SK-N-SH (cell line): ENCODE measurements at regions not wholly inside any gene's neighbourhood (a gene's known extent, or its start where the extent isn't known, plus 50 kb on each side); places are given as distances from the start of the nearest gene placed in this dataset.

Experiments used
- CTCF ChIA-PET: fragments of 300-600, 350-600 bp; formaldehyde crosslinking; extraction: SDS; loops from one replicate; lab custom pipeline; 2021; lab: Yijun Ruan, JAX
- POLR2A ChIA-PET: fragments of 350-600 bp; sonication (Branson Sonifier 250); formaldehyde crosslinking; extraction: SDS; loops from one replicate; lab custom pipeline; 2020; ENCODE audit warnings: antibody characterized with exemption, inconsistent platforms; lab: Yijun Ruan, JAX
- DNase-seq: peaks from one replicate; pipeline ENCODE4 v3.0.0; 2012
- H2AFZ ChIP-seq: fragments of 200-600 bp; sonication (generic); 2 replicates; pipeline ENCODE4 v1.8.1; 2016; ENCODE audit warnings: antibody characterized with exemption, mild to moderate bottlenecking, low read depth
- H3F3A ChIP-seq: fragments of 200-600 bp; sonication (generic); replicated peaks from 2 replicates; pipeline ENCODE3; 2016; ENCODE audit warnings: antibody characterized with exemption, mild to moderate bottlenecking; ENCODE audit not compliant: insufficient read depth
- H3K27ac ChIP-seq, 2 experiments: fragments of 200-500 bp in 1 of 2; fragments of 200-600 bp in 1 of 2; sonication (Bioruptor generic) in 1 of 2; sonication (generic), shearing (Covaris generic) in 1 of 2; 2 replicates each; pipeline versions ENCODE4 v1.5.1 to v1.6.1; 2014 to 2016; ENCODE audit warnings: low read depth in 2 of 2, inconsistent platforms in 1 of 2, low read length in 1 of 2, mild to moderate bottlenecking in 1 of 2, mixed read lengths in 1 of 2
- H3K27me3 ChIP-seq: fragments of 200-600 bp; sonication (generic), shearing (Covaris generic); 2 replicates; pipeline ENCODE4 v1.6.1; 2016; ENCODE audit warnings: mixed run types; ENCODE audit not compliant: insufficient read depth
- H3K36me3 ChIP-seq, 2 experiments: fragments of 200-500 bp in 1 of 2; fragments of 200-600 bp in 1 of 2; sonication (Bioruptor generic) in 1 of 2; sonication (generic) in 1 of 2; replicated peaks in 1 of 2; 2 replicates each; pipeline versions ENCODE3 to v1.5.1; 2014 to 2016; ENCODE audit warnings: low read length in 1 of 2, mild to moderate bottlenecking in 1 of 2; ENCODE audit not compliant: insufficient read depth in 2 of 2, control insufficient read depth in 1 of 2
- H3K4me1 ChIP-seq, 2 experiments: fragments of 200-500 bp in 1 of 2; fragments of 200-600 bp in 1 of 2; sonication (Bioruptor generic) in 1 of 2; sonication (generic), shearing (Covaris generic) in 1 of 2; 2 replicates each; pipeline versions ENCODE4 v1.5.1 to v1.6.1; 2014 to 2016; ENCODE audit warnings: low read depth in 1 of 2, low read length in 1 of 2, mixed run types in 1 of 2; ENCODE audit not compliant: insufficient read depth in 2 of 2, control insufficient read depth in 1 of 2
- H3K4me2 ChIP-seq: fragments of 200-600 bp; sonication (generic), shearing (Covaris generic); 2 replicates; pipeline ENCODE4 v1.6.1; 2017; ENCODE audit warnings: mixed run types
- H3K4me3 ChIP-seq, 2 experiments: fragments of 200-500 bp in 1 of 2; fragments of 200-600 bp in 1 of 2; sonication (Bioruptor generic) in 1 of 2; sonication (generic), shearing (Covaris generic) in 1 of 2; 2 replicates each; pipeline versions ENCODE4 v1.5.1 to v1.8.1; 2014 to 2016; ENCODE audit warnings: low read depth in 2 of 2, inconsistent platforms in 1 of 2, low read length in 1 of 2, mild to moderate bottlenecking in 1 of 2, mixed read lengths in 1 of 2, moderate library complexity in 1 of 2
- H3K79me2 ChIP-seq: fragments of 200-600 bp; sonication (generic); 2 replicates; pipeline ENCODE4 v1.8.1; 2017; ENCODE audit warnings: mild to moderate bottlenecking; ENCODE audit not compliant: insufficient read depth
- H3K9ac ChIP-seq: fragments of 200-600 bp; sonication (generic); 2 replicates; pipeline ENCODE4 v1.6.1; 2017; ENCODE audit warnings: mixed run types
- H3K9me2 ChIP-seq: fragments of 200-600 bp; sonication (generic); 2 replicates; pipeline ENCODE4 v1.6.1; 2017; ENCODE audit warnings: mixed run types
- H3K9me3 ChIP-seq: fragments of 200-600 bp; sonication (generic); 2 replicates; pipeline ENCODE4 v1.6.1; 2017; ENCODE audit warnings: mixed run types, mild to moderate bottlenecking, moderate library complexity
- H4K20me1 ChIP-seq: fragments of 200-600 bp; sonication (generic); 2 replicates; pipeline ENCODE4 v1.6.1; 2017; ENCODE audit warnings: mild to moderate bottlenecking, mixed run types; ENCODE audit not compliant: insufficient read depth
- EP300 ChIP-seq, 2 experiments: IDR thresholded peaks; 2 replicates each; pipeline versions ENCODE4 v1.4.0 to v1.6.1; 2012; ENCODE audit warnings: borderline replicate concordance in 1 of 2, low read depth in 1 of 2, low read length in 1 of 2
- EZH2phosphoT487 ChIP-seq: fragments of 200-600 bp; sonication (generic); IDR thresholded peaks from 2 replicates; pipeline ENCODE4 v1.6.1; 2017; ENCODE audit warnings: low read depth, mixed run types, mild to moderate bottlenecking, antibody characterized with exemption, moderate library complexity, borderline replicate concordance
- GABPA ChIP-seq: IDR thresholded peaks from 2 replicates; pipeline ENCODE4 v1.4.0; 2012; ENCODE audit warnings: low read depth, mild to moderate bottlenecking
- GATA2 ChIP-seq: sonication (generic); formaldehyde crosslinking; IDR thresholded peaks from 2 replicates; pipeline ENCODE4 v1.5.0; 2020; ENCODE audit warnings: mild to moderate bottlenecking, missing genetic modification reagents
- NFIC ChIP-seq: IDR thresholded peaks from 2 replicates; pipeline ENCODE4 v1.4.0; 2012; ENCODE audit warnings: borderline replicate concordance
- NRF1 ChIP-seq: IDR thresholded peaks from 2 replicates; pipeline ENCODE4 v1.6.1; 2012; ENCODE audit warnings: low read depth, mild to moderate bottlenecking, low read length
- POLR2AphosphoS5 ChIP-seq: IDR thresholded peaks from 2 replicates; pipeline ENCODE4 v1.6.1; 2012; ENCODE audit warnings: low read depth, low read length
- RAD21 ChIP-seq: IDR thresholded peaks from 2 replicates; pipeline ENCODE4 v1.6.1; 2012; ENCODE audit warnings: mild to moderate bottlenecking, low read length
- RFX5 ChIP-seq: IDR thresholded peaks from 2 replicates; pipeline ENCODE4 v1.6.1; 2012; ENCODE audit warnings: mild to moderate bottlenecking, improper control_type of control experiment, low read length
- SMC3 ChIP-seq: IDR thresholded peaks from 2 replicates; pipeline ENCODE4 v1.6.1; 2012; ENCODE audit warnings: low read depth, low read length, improper control_type of control experiment
- TAF1 ChIP-seq: IDR thresholded peaks from 2 replicates; pipeline ENCODE4 v1.6.1; 2012; ENCODE audit warnings: low read depth, mild to moderate bottlenecking, low read length, moderate library complexity, borderline replicate concordance
- TCF12 ChIP-seq: IDR thresholded peaks from 2 replicates; pipeline ENCODE4 v1.4.0; 2012
- TEAD4 ChIP-seq: IDR thresholded peaks from 2 replicates; pipeline ENCODE4 v1.4.0; 2012; ENCODE audit warnings: mild to moderate bottlenecking, borderline replicate concordance; ENCODE audit not compliant: insufficient read depth
- WGBS: methylation state at CpG from one replicate; pipeline ENCODE4 v1.1.6; 2017; ENCODE audit warnings: low lambda C conversion rate; 5-methylcytosine and 5-hydroxymethylcytosine counted together
- TF ChIP-seq, protein P1 (sequence below): IDR thresholded peaks from 2 replicates; pipeline ENCODE4 v1.4.0; 2012; ENCODE audit warnings: low read depth
- TF ChIP-seq, protein P2 (sequence below): IDR thresholded peaks from 2 replicates; pipeline ENCODE4; 2012
- TF ChIP-seq, protein P3 (sequence below): IDR thresholded peaks from 2 replicates; pipeline ENCODE4 v1.4.0; 2012; ENCODE audit warnings: low read depth, borderline replicate concordance
- TF ChIP-seq, protein P4 (sequence below): fragments of 150-350 bp; IDR thresholded peaks from 2 replicates; pipeline ENCODE4 v1.6.1; 2016; ENCODE audit warnings: mild to moderate bottlenecking, low read depth, low read length
- TF ChIP-seq, protein P5 (sequence below): IDR thresholded peaks from 2 replicates; pipeline ENCODE4 v1.4.0; 2012; ENCODE audit warnings: low read depth, borderline replicate concordance
- TF ChIP-seq, protein P6 (sequence below): fragments of 200-600 bp; sonication (generic); IDR thresholded peaks from 2 replicates; pipeline ENCODE4 v1.6.1; 2017; ENCODE audit warnings: antibody characterized with exemption, mild to moderate bottlenecking, moderate library complexity
- TF ChIP-seq, protein P7 (sequence below): IDR thresholded peaks from 2 replicates; pipeline ENCODE4 v1.6.1; 2012; ENCODE audit warnings: mild to moderate bottlenecking, low read depth, low read length, moderate library complexity

DNA sequence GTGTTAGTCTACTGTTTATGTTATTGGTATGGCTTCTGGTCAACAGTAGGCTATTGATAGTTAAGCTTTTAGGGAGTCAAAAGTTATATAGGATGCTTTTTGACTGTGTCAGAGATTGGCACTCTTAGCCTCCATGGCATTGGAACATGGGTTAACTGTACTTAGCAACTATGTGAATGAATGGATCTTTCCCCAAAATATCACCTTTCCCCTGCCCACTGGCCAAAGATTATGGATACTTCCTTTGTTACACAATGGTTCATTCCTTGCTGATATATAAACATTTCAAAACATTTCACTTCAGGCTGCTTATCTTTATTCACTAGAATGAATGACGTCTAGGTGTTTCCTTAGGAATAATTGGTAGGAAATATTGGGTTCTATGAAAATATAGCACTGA is 62.1 kb upstream of the DOCK10 start:
- peak overlapping the region in 1 of 2 experiments; percentile 87; a peak in 2 of 4 replicates for H3K27ac ChIP-seq
- ChIA-PET CTCF (interaction anchor here (1.2 kb wide), 1 partner anchor 556 kb away, joined by 5 read pairs; no protein-coding TSS in a partner anchor), POLR2A (no interaction called here)
- no peak overlapping the region for H3K4me2 ChIP-seq
- H3K27me3 ChIP-seq: no peaks in the 10 kb centered on the region
- no peaks in the 10 kb centered on the region; the same call in 1 of the 2 replicates for H3K9me3 ChIP-seq
- peaks cover 46% of the 10 kb centered on the region for H3F3A ChIP-seq
- peak overlapping the region; percentile 38; the same call in 1 of the 2 replicates for H2AFZ ChIP-seq
- H4K20me1 ChIP-seq: no peaks in the 10 kb centered on the region
- no peak for TF ChIP-seq RFX5
- TF ChIP-seq, protein P1, sequence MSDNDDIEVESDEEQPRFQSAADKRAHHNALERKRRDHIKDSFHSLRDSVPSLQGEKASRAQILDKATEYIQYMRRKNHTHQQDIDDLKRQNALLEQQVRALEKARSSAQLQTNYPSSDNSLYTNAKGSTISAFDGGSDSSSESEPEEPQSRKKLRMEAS: no peak
- TF ChIP-seq, protein P2, sequence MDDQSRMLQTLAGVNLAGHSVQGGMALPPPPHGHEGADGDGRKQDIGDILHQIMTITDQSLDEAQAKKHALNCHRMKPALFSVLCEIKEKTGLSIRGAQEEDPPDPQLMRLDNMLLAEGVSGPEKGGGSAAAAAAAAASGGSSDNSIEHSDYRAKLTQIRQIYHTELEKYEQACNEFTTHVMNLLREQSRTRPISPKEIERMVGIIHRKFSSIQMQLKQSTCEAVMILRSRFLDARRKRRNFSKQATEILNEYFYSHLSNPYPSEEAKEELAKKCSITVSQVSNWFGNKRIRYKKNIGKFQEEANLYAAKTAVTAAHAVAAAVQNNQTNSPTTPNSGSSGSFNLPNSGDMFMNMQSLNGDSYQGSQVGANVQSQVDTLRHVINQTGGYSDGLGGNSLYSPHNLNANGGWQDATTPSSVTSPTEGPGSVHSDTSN: no peak
- TF ChIP-seq, protein P3, sequence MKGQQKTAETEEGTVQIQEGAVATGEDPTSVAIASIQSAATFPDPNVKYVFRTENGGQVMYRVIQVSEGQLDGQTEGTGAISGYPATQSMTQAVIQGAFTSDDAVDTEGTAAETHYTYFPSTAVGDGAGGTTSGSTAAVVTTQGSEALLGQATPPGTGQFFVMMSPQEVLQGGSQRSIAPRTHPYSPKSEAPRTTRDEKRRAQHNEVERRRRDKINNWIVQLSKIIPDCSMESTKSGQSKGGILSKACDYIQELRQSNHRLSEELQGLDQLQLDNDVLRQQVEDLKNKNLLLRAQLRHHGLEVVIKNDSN: no peak
- no peak for TF ChIP-seq NRF1
- no peak for TF ChIP-seq EP300 (IDR thresholded peaks at IDR 0.05; ENCODE audit: borderline replicate concordance in 1 of 2, low read depth in 1 of 2, low read length in 1 of 2)
- TF ChIP-seq POLR2AphosphoS5: no peak
- TF ChIP-seq SMC3: no peak
- TF ChIP-seq TAF1: no peak
- TF ChIP-seq, protein P4, sequence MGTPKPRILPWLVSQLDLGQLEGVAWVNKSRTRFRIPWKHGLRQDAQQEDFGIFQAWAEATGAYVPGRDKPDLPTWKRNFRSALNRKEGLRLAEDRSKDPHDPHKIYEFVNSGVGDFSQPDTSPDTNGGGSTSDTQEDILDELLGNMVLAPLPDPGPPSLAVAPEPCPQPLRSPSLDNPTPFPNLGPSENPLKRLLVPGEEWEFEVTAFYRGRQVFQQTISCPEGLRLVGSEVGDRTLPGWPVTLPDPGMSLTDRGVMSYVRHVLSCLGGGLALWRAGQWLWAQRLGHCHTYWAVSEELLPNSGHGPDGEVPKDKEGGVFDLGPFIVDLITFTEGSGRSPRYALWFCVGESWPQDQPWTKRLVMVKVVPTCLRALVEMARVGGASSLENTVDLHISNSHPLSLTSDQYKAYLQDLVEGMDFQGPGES: no peak
- TF ChIP-seq, protein P5, sequence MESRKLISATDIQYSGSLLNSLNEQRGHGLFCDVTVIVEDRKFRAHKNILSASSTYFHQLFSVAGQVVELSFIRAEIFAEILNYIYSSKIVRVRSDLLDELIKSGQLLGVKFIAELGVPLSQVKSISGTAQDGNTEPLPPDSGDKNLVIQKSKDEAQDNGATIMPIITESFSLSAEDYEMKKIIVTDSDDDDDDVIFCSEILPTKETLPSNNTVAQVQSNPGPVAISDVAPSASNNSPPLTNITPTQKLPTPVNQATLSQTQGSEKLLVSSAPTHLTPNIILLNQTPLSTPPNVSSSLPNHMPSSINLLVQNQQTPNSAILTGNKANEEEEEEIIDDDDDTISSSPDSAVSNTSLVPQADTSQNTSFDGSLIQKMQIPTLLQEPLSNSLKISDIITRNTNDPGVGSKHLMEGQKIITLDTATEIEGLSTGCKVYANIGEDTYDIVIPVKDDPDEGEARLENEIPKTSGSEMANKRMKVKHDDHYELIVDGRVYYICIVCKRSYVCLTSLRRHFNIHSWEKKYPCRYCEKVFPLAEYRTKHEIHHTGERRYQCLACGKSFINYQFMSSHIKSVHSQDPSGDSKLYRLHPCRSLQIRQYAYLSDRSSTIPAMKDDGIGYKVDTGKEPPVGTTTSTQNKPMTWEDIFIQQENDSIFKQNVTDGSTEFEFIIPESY: no peak
- no peak for TF ChIP-seq GATA2
- no peak for TF ChIP-seq EZH2phosphoT487
- TF ChIP-seq TCF12: no peak
- TF ChIP-seq GABPA: no peak
- TF ChIP-seq TEAD4: no peak
- TF ChIP-seq NFIC: no peak
- TF ChIP-seq, protein P6, sequence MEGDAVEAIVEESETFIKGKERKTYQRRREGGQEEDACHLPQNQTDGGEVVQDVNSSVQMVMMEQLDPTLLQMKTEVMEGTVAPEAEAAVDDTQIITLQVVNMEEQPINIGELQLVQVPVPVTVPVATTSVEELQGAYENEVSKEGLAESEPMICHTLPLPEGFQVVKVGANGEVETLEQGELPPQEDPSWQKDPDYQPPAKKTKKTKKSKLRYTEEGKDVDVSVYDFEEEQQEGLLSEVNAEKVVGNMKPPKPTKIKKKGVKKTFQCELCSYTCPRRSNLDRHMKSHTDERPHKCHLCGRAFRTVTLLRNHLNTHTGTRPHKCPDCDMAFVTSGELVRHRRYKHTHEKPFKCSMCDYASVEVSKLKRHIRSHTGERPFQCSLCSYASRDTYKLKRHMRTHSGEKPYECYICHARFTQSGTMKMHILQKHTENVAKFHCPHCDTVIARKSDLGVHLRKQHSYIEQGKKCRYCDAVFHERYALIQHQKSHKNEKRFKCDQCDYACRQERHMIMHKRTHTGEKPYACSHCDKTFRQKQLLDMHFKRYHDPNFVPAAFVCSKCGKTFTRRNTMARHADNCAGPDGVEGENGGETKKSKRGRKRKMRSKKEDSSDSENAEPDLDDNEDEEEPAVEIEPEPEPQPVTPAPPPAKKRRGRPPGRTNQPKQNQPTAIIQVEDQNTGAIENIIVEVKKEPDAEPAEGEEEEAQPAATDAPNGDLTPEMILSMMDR: no peak
- TF ChIP-seq RAD21: no peak
- TF ChIP-seq, protein P7, sequence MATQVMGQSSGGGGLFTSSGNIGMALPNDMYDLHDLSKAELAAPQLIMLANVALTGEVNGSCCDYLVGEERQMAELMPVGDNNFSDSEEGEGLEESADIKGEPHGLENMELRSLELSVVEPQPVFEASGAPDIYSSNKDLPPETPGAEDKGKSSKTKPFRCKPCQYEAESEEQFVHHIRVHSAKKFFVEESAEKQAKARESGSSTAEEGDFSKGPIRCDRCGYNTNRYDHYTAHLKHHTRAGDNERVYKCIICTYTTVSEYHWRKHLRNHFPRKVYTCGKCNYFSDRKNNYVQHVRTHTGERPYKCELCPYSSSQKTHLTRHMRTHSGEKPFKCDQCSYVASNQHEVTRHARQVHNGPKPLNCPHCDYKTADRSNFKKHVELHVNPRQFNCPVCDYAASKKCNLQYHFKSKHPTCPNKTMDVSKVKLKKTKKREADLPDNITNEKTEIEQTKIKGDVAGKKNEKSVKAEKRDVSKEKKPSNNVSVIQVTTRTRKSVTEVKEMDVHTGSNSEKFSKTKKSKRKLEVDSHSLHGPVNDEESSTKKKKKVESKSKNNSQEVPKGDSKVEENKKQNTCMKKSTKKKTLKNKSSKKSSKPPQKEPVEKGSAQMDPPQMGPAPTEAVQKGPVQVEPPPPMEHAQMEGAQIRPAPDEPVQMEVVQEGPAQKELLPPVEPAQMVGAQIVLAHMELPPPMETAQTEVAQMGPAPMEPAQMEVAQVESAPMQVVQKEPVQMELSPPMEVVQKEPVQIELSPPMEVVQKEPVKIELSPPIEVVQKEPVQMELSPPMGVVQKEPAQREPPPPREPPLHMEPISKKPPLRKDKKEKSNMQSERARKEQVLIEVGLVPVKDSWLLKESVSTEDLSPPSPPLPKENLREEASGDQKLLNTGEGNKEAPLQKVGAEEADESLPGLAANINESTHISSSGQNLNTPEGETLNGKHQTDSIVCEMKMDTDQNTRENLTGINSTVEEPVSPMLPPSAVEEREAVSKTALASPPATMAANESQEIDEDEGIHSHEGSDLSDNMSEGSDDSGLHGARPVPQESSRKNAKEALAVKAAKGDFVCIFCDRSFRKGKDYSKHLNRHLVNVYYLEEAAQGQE: no peak
- H3K9me2 ChIP-seq: no peaks in the 10 kb centered on the region
- no peak overlapping the region for H3K9ac ChIP-seq
- H3K4me1 ChIP-seq: peaks cover 0 to 16% of the 10 kb centered on the region in 2 experiments; a peak in 3 of 4 replicates
- no peaks in the 10 kb centered on the region for H3K36me3 ChIP-seq
- H3K4me3 ChIP-seq: no peak overlapping the region
- H3K79me2 ChIP-seq: no peaks in the 10 kb centered on the region
- DNase-seq: no peak
- 89% methylated on average over 1 of the region's 1 CpG for WGBS
